ENCODE measurements at regions not wholly inside any gene's neighbourhood (a gene's known extent, or its start where the extent isn't known, plus 50 kb on each side); places are given as distances from the start of the nearest gene placed in this dataset.

- no peaks in the 10 kb centered on the region for H3K4me1 ChIP-seq (ENCODE audit: control insufficient read depth in 4 of 4, insufficient read depth in 4 of 4, low read length in 3 of 4)
- no peaks in the 10 kb centered on the region for H3K9me3 ChIP-seq (ENCODE audit: control insufficient read depth in 4 of 4, low read length in 3 of 4)
- DNase-seq (ENCODE audit: low spot score): no peak
- 61% methylated on average over 6 of the region's 6 CpGs for WGBS
- H3K9ac ChIP-seq (ENCODE audit: low read depth in 1 of 2, low read length in 2 of 2): no peak overlapping the region
- no peaks in the 10 kb centered on the region for H3K27me3 ChIP-seq (ENCODE audit: control insufficient read depth in 4 of 4, insufficient read depth in 4 of 4, low read length in 3 of 4)
- H3K27ac ChIP-seq (ENCODE audit: low read depth in 1 of 2, low read length in 2 of 2): no peak overlapping the region
- TF ChIP-seq FOXA2 (IDR thresholded peaks at IDR 0.05) (no peak), RXRA (IDR thresholded peaks at IDR 0.05) (no peak), HNF4A (conservative IDR thresholded peaks at IDR 0.05) (no peak), YY1 (IDR thresholded peaks at IDR 0.05) (no peak), HNF4G (IDR thresholded peaks at IDR 0.05) (no peak), MAX (IDR thresholded peaks at IDR 0.05) (no peak), FOXA1 (IDR thresholded peaks at IDR 0.05) (no peak), CTCF (IDR thresholded peaks at IDR 0.05; ENCODE audit: low read depth, low read length, missing input control) (no peak), REST (IDR thresholded peaks at IDR 0.05) (no peak), SP1 (IDR thresholded peaks at IDR 0.05) (no peak), GABPA (IDR thresholded peaks at IDR 0.05 in 1 of 2, conservative IDR thresholded peaks at IDR 0.05 in 1 of 2) (no peak), ATF3 (IDR thresholded peaks at IDR 0.05) (no peak)
- no peak overlapping the region for H3K4me3 ChIP-seq (ENCODE audit: low read depth in 1 of 3, low read length in 3 of 3)
- no peaks in the 10 kb centered on the region for H3K36me3 ChIP-seq (ENCODE audit: control insufficient read depth in 4 of 4, insufficient read depth in 3 of 4, low read depth in 1 of 4, low read length in 3 of 4)
Measured at GRCh38 chr10:2475711-2476217, 591.6 kb upstream of the PFKP start.

GRCh38 chr10:2471811-2472210, 595.5 kb upstream of the PFKP start:
- Histone ChIP-seq H3K4me1 (ENCODE audit: control insufficient read depth in 4 of 4, insufficient read depth in 4 of 4, low read length in 3 of 4) (no peaks in the 10 kb centered on the region), H3K4me3 (ENCODE audit: low read depth in 1 of 3, low read length in 3 of 3) (no peak overlapping the region), H3K27ac (ENCODE audit: low read depth in 1 of 2, low read length in 2 of 2) (no peak overlapping the region), H3K9me3 (ENCODE audit: control insufficient read depth in 4 of 4, low read length in 3 of 4) (peaks cover 0 to 5% (median 0%) of the 10 kb centered on the region in 4 donors), H3K9ac (ENCODE audit: low read depth in 1 of 2, low read length in 2 of 2) (no peak overlapping the region), H3K36me3 (ENCODE audit: control insufficient read depth in 4 of 4, insufficient read depth in 3 of 4, low read depth in 1 of 4, low read length in 3 of 4) (no peaks in the 10 kb centered on the region), H3K27me3 (ENCODE audit: control insufficient read depth in 4 of 4, insufficient read depth in 4 of 4, low read length in 3 of 4) (no peaks in the 10 kb centered on the region)
- WGBS: 78% methylated on average over 1 of the region's 1 CpG
- TF ChIP-seq RXRA (IDR thresholded peaks at IDR 0.05): no peak
- no peak for TF ChIP-seq EGR1 (IDR thresholded peaks at IDR 0.05; ENCODE audit: low read depth in 2 of 2)
- no peak for TF ChIP-seq HNF4G (IDR thresholded peaks at IDR 0.05)
- TF ChIP-seq HNF4A (conservative IDR thresholded peaks at IDR 0.05): no peak
- no peak for TF ChIP-seq FOXA1 (IDR thresholded peaks at IDR 0.05)
- no peak for TF ChIP-seq SP1 (IDR thresholded peaks at IDR 0.05)
- TF ChIP-seq CTCF (IDR thresholded peaks at IDR 0.05; ENCODE audit: low read depth, low read length, missing input control): no peak
- TF ChIP-seq TAF1 (conservative IDR thresholded peaks at IDR 0.05): no peak
- no peak for TF ChIP-seq FOXA2 (IDR thresholded peaks at IDR 0.05)
- no peak for TF ChIP-seq ZBTB33 (IDR thresholded peaks at IDR 0.05)
- no peak for TF ChIP-seq REST (IDR thresholded peaks at IDR 0.05)
- no peak for TF ChIP-seq JUND (IDR thresholded peaks at IDR 0.05)
- TF ChIP-seq NR2F2 (IDR thresholded peaks at IDR 0.05): no peak
- DNase-seq (ENCODE audit: low spot score): no peak
